Neural crest cell (in vitro differentiated cells): ENCODE measurements at regions not wholly inside any gene's neighbourhood (a gene's known extent, or its start where the extent isn't known, plus 50 kb on each side); places are given as distances from the start of the nearest gene placed in this dataset.
A peak's percentile ranks its signal among the peaks of the same experiment; 100 is the strongest.

Experiments used
- DNase-seq: peaks from one replicate; pipeline ENCODE4 v3.0.0; 2021; ENCODE audit warnings: low read depth, mixed read lengths, low spot score
- H3K27ac Mint-ChIP-seq: one replicate; pipeline ENCODE4 v1.8.0; 2021; ENCODE audit warnings: mild to moderate bottlenecking, mixed read lengths; ENCODE audit not compliant: unreplicated experiment
- H3K27me3 Mint-ChIP-seq: 2 replicates; pipeline ENCODE4 v1.8.0; 2021; ENCODE audit warnings: low read depth, mild to moderate bottlenecking, mixed read lengths
- H3K36me3 Mint-ChIP-seq: 2 replicates; pipeline ENCODE4 v1.8.0; 2021; ENCODE audit warnings: low read depth, mild to moderate bottlenecking, mixed read lengths
- H3K4me1 Mint-ChIP-seq: 2 replicates; pipeline ENCODE4 v1.8.0; 2021; ENCODE audit warnings: mixed read lengths
- H3K4me3 Mint-ChIP-seq: one replicate; pipeline ENCODE4 v1.8.0; 2021; ENCODE audit warnings: mild to moderate bottlenecking, mixed read lengths
- H3K9me3 Mint-ChIP-seq: 2 replicates; pipeline ENCODE4 v1.8.0; 2021; ENCODE audit warnings: mixed read lengths
- TF ChIP-seq, protein P1 (sequence below): fragments of 200-600 bp; sonication (generic); conservative IDR thresholded peaks from 2 replicates; pipeline ENCODE4 v1.5.0; 2021; ENCODE audit warnings: antibody characterized with exemption, mild to moderate bottlenecking

GRCh38 chr21:15455819-15456462, 273.8 kb upstream of the USP25 start:
- H3K9me3 Mint-ChIP-seq, result peaks cover 7% of the 10 kb centered on the region
- no peak overlapping the region for H3K27ac Mint-ChIP-seq
- peaks cover 3% of the 10 kb centered on the region for H3K4me1 Mint-ChIP-seq

GRCh38 chr21:15457965-15458364, 271.8 kb upstream of the USP25 start:
- H3K27me3 Mint-ChIP-seq, result no peaks in the 10 kb centered on the region
- TF ChIP-seq, protein P1, sequence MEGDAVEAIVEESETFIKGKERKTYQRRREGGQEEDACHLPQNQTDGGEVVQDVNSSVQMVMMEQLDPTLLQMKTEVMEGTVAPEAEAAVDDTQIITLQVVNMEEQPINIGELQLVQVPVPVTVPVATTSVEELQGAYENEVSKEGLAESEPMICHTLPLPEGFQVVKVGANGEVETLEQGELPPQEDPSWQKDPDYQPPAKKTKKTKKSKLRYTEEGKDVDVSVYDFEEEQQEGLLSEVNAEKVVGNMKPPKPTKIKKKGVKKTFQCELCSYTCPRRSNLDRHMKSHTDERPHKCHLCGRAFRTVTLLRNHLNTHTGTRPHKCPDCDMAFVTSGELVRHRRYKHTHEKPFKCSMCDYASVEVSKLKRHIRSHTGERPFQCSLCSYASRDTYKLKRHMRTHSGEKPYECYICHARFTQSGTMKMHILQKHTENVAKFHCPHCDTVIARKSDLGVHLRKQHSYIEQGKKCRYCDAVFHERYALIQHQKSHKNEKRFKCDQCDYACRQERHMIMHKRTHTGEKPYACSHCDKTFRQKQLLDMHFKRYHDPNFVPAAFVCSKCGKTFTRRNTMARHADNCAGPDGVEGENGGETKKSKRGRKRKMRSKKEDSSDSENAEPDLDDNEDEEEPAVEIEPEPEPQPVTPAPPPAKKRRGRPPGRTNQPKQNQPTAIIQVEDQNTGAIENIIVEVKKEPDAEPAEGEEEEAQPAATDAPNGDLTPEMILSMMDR, result no peak
- H3K4me1 Mint-ChIP-seq, result peaks cover 18% of the 10 kb centered on the region
- peaks cover 12% of the 10 kb centered on the region for H3K9me3 Mint-ChIP-seq
- DNase-seq, result no peak
- peaks cover 5% of the 10 kb centered on the region for H3K36me3 Mint-ChIP-seq
- no peak overlapping the region for H3K4me3 Mint-ChIP-seq
- no peak overlapping the region for H3K27ac Mint-ChIP-seq

More at GRCh38 chr21:15455819-15456462, 273.8 kb upstream of the USP25 start:
- no peak for DNase-seq
- TF ChIP-seq, protein P1, result no peak
- no peaks in the 10 kb centered on the region for H3K27me3 Mint-ChIP-seq
- H3K36me3 Mint-ChIP-seq, result peaks cover 14% of the 10 kb centered on the region
- H3K4me3 Mint-ChIP-seq, result no peak overlapping the region

- Mint-ChIP-seq H3K9me3 (peaks cover 7% of the 10 kb centered on the region), H3K36me3 (no peaks in the 10 kb centered on the region), H3K4me1 (peaks cover 25% of the 10 kb centered on the region), H3K4me3 (no peak overlapping the region), H3K27me3 (no peaks in the 10 kb centered on the region), H3K27ac (no peak overlapping the region)
- no peak for DNase-seq
- TF ChIP-seq, protein P1, result no peak
These were observed 267.7 kb upstream of the USP25 start for GRCh38 chr21:15462092-15462491.

- Mint-ChIP-seq H3K36me3 (no peaks in the 10 kb centered on the region), H3K9me3 (peaks cover 7% of the 10 kb centered on the region), H3K4me3 (no peak overlapping the region), H3K27ac (no peak overlapping the region), H3K27me3 (no peaks in the 10 kb centered on the region), H3K4me1 (peaks cover 44% of the 10 kb centered on the region)
- DNase-seq, result no peak
- TF ChIP-seq, protein P1, result no peak
These were observed 263.5 kb upstream of the USP25 start for GRCh38 chr21:15466329-15466728.

- Mint-ChIP-seq H3K4me1 (peaks cover 36% of the 10 kb centered on the region), H3K27ac (peak overlapping the region; percentile 65), H3K4me3 (no peak overlapping the region), H3K27me3 (no peaks in the 10 kb centered on the region), H3K9me3 (no peaks in the 10 kb centered on the region), H3K36me3 (no peaks in the 10 kb centered on the region)
- TF ChIP-seq, protein P1, result no peak
- DNase-seq, result no peak
These were observed 261.4 kb upstream of the USP25 start for GRCh38 chr21:15468368-15468767.
